Mesothelial cell of epicardium (in vitro differentiated cells): ENCODE measurements at regions not wholly inside any gene's neighbourhood (a gene's known extent, or its start where the extent isn't known, plus 50 kb on each side); places are given as distances from the start of the nearest gene placed in this dataset.
"Not testable (repeated sequence)": the region's sequence is repeated elsewhere in the genome, so short reads cannot be mapped to it uniquely, and the experiment has no call there.

Source experiments
- DNase-seq, 2 experiments: peaks; one replicate each; pipeline ENCODE4 v3.0.0; 2021; ENCODE audit warnings: low spot score in 2 of 2; ENCODE audit not compliant: unreplicated experiment in 2 of 2
- H3K27ac Mint-ChIP-seq: 2 replicates; pipeline ENCODE4 v1.8.0; 2021; ENCODE audit warnings: mixed read lengths
- H3K27me3 Mint-ChIP-seq: 2 replicates; pipeline ENCODE4 v1.8.0; 2021; ENCODE audit warnings: low read depth, mixed read lengths
- H3K36me3 Mint-ChIP-seq: 2 replicates; pipeline ENCODE4 v1.8.0; 2021; ENCODE audit warnings: mixed read lengths
- H3K4me1 Mint-ChIP-seq: 2 replicates; pipeline ENCODE4 v1.8.0; 2021; ENCODE audit warnings: mixed read lengths
- H3K4me3 Mint-ChIP-seq: 2 replicates; pipeline ENCODE4 v1.8.0; 2021; ENCODE audit warnings: mild to moderate bottlenecking, moderate library complexity, mixed read lengths
- H3K9me3 Mint-ChIP-seq: 2 replicates; pipeline ENCODE4 v1.8.0; 2021; ENCODE audit warnings: mixed read lengths
- TF ChIP-seq, protein P1 (sequence below): fragments of 200-600 bp; sonication (generic); IDR thresholded peaks from one replicate; pipeline ENCODE4 v1.5.0; 2021; ENCODE audit warnings: antibody characterized with exemption; ENCODE audit not compliant: unreplicated experiment

GRCh38 chr2:742221-742620, 65.0 kb upstream of the TMEM18 start:
- H3K4me1 Mint-ChIP-seq: peaks cover 26% of the 10 kb centered on the region
- DNase-seq: no peak
- H3K27me3 Mint-ChIP-seq: peaks cover 3% of the 10 kb centered on the region
- peaks cover 2% of the 10 kb centered on the region for H3K36me3 Mint-ChIP-seq
- no peak overlapping the region for H3K27ac Mint-ChIP-seq
- peak overlapping the region; percentile 20 for H3K4me3 Mint-ChIP-seq
- TF ChIP-seq, protein P1, sequence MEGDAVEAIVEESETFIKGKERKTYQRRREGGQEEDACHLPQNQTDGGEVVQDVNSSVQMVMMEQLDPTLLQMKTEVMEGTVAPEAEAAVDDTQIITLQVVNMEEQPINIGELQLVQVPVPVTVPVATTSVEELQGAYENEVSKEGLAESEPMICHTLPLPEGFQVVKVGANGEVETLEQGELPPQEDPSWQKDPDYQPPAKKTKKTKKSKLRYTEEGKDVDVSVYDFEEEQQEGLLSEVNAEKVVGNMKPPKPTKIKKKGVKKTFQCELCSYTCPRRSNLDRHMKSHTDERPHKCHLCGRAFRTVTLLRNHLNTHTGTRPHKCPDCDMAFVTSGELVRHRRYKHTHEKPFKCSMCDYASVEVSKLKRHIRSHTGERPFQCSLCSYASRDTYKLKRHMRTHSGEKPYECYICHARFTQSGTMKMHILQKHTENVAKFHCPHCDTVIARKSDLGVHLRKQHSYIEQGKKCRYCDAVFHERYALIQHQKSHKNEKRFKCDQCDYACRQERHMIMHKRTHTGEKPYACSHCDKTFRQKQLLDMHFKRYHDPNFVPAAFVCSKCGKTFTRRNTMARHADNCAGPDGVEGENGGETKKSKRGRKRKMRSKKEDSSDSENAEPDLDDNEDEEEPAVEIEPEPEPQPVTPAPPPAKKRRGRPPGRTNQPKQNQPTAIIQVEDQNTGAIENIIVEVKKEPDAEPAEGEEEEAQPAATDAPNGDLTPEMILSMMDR: no peak
- peaks cover 12% of the 10 kb centered on the region for H3K9me3 Mint-ChIP-seq

DNA sequence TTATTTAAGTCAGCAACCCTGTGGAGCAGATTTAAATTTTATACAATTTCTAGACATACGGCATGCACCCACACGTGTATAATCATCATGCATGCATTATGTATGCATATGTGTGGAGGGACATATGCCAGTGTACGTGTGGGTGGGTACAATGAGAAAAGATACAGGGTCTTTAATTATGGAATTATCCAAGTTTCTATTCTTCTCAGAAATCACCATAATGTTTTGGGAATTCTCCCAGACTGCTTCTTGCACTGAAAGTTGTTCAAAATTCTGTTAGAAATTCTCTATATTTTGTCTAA, 63.9 kb upstream of the TMEM18 start:
- H3K27ac Mint-ChIP-seq: peak overlapping the region; percentile 93
- H3K36me3 Mint-ChIP-seq: no peaks in the 10 kb centered on the region
- DNase-seq: no peak
- peak overlapping the region; percentile 87 for H3K4me3 Mint-ChIP-seq
- TF ChIP-seq, protein P1: no peak
- peaks cover 26% of the 10 kb centered on the region for H3K4me1 Mint-ChIP-seq
- H3K27me3 Mint-ChIP-seq: peaks cover 3% of the 10 kb centered on the region
- peaks cover 12% of the 10 kb centered on the region for H3K9me3 Mint-ChIP-seq

DNA sequence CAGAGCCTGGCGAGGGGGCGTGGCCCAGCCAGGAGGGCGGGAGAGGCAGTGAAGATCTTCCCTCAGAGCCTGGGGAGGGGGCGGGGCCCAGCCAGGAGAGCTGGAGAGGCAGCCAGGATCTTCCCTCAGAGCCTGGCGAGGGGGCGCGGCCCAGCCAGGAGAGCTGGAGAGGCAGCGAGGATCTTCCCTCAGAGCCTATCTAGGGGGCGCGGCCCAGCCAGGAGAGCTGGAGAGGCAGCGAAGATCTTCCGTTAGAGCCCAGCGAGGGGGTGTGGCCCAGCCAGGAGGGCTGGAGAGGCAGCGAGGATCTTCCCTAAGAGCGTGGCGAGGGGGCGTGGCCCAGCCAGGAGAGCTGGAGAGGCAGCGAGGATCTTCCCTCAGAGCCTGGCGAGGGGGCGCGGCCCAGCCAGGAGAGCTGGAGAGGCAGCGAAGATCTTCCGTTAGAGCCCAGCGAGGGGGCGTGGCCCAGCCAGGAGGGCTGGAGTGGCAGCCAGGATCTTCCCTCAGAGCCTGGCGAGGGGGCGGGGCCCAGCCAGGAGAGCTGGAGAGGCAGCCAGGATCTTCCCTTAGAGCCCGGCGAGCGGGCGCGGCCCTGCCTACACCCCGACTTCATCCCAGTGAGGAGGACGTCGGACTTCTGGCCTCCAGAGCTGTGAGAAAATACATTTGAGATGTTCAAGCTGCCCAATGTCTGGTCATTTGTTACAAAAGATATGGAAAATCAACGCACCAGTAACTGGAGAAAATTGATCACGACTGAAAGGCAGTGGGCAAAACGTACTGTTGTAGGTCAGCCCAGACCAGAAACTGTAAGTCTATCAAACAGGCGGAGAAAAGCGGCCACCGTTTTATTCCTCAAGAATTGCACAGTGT, 63.4 kb upstream of the TMEM18 start:
- peak; percentile 90 to 91 for DNase-seq
- H3K27me3 Mint-ChIP-seq, H3K36me3 Mint-ChIP-seq, H3K9me3 Mint-ChIP-seq: not testable (repeated sequence)
- Mint-ChIP-seq H3K4me3 (peak overlapping the region; percentile 87), H3K4me1 (peaks cover 30% of the 10 kb centered on the region), H3K27ac (peak overlapping the region; percentile 93)

DNA sequence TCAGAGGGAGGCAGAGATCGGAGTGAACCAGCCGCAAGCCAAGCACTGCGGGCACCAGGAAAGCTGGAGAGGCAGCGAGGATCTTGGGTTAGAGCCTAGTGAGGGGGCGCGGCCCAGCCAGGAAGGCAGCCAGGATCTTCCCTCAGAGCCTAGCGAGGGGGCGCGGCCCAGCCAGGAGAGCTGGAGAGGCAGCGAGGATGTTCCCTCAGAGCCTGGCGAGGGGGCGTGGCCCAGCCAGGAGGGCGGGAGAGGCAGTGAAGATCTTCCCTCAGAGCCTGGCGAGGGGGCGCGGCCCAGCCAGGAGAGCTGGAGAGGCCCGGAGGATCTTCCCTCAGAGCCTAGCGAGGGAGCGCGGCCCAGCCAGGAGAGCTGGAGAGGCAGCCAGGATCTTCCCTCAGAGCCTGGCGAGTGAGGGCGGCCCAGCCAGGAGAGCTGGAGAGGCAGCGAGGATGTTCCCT, 62.7 kb upstream of the TMEM18 start:
- H3K36me3 Mint-ChIP-seq, H3K9me3 Mint-ChIP-seq, H3K27me3 Mint-ChIP-seq: not testable (repeated sequence)
- peak in 1 of 2 experiments; percentile 40 for DNase-seq
- Mint-ChIP-seq H3K4me3 (peak overlapping the region; percentile 87), H3K4me1 (peaks cover 30% of the 10 kb centered on the region), H3K27ac (peak overlapping the region; percentile 93)

- Mint-ChIP-seq H3K4me1 (peaks cover 25% of the 10 kb centered on the region), H3K9me3 (no peaks in the 10 kb centered on the region), H3K27me3 (no peaks in the 10 kb centered on the region), H3K27ac (no peak overlapping the region), H3K4me3 (no peak overlapping the region), H3K36me3 (no peaks in the 10 kb centered on the region)
- TF ChIP-seq, protein P1: no peak
- DNase-seq: no peak
These were observed 59.7 kb upstream of the TMEM18 start for GRCh38 chr2:736939-737338.

DNA sequence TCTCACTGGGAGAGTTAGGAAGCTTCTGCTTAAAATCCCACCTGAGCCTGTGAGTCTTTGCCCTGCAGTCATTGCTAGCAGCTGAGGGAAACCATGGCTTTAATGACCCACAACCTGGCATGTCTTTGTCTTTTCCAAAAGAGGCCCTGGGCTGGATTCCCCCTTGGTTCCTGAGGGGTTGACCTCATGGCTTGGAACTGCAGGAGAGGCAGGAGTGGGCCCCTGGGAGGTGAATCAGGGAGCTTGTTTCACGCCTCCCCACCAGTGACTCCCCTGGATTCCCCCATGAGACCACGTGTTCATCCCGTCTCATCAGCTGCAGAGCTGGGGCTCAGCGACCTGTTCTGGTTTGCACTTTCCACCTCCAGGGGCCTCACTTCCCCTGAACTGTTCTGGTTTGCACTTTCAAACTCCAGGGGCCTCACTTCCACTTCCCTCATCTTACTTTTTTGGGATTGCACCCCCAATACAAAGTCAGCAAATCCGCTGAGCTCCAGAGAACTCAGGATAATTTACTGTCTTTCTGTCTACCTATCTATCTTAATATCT, 58.5 kb upstream of the TMEM18 start:
- Mint-ChIP-seq H3K27ac (no peak overlapping the region), H3K4me1 (peaks cover 14% of the 10 kb centered on the region), H3K27me3 (peaks cover 8% of the 10 kb centered on the region), H3K4me3 (no peak overlapping the region), H3K9me3 (no peaks in the 10 kb centered on the region), H3K36me3 (no peaks in the 10 kb centered on the region)
- no peak for DNase-seq
- TF ChIP-seq, protein P1: no peak
